ENCODE measurements at regions not wholly inside any gene's neighbourhood (a gene's known extent, or its start where the extent isn't known, plus 50 kb on each side); places are given as distances from the start of the nearest gene placed in this dataset.

DNA sequence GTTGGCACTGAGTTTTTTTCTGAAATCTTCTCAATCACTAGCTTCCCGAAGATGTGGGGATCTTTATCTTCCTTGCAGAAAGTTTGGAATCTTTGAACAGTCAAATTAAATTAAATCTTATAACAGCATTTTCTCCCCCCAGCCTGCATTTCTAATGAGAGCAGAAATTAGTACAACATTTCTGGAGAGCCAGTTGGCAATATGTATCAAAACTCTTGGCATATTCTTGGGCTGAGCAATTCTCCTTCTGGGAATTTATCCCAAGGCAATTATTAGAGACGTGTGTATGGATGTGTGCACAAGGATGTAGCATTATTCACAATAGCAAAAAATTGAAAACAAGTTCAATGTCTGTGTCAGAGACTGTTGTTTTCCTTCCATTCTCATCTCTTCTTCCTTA is 159.5 kb downstream of the OLFM4 start:
- TF ChIP-seq, protein P1, sequence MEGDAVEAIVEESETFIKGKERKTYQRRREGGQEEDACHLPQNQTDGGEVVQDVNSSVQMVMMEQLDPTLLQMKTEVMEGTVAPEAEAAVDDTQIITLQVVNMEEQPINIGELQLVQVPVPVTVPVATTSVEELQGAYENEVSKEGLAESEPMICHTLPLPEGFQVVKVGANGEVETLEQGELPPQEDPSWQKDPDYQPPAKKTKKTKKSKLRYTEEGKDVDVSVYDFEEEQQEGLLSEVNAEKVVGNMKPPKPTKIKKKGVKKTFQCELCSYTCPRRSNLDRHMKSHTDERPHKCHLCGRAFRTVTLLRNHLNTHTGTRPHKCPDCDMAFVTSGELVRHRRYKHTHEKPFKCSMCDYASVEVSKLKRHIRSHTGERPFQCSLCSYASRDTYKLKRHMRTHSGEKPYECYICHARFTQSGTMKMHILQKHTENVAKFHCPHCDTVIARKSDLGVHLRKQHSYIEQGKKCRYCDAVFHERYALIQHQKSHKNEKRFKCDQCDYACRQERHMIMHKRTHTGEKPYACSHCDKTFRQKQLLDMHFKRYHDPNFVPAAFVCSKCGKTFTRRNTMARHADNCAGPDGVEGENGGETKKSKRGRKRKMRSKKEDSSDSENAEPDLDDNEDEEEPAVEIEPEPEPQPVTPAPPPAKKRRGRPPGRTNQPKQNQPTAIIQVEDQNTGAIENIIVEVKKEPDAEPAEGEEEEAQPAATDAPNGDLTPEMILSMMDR (IDR thresholded peaks at IDR 0.05; ENCODE audit: borderline replicate concordance, extremely low read depth, low read length, poor library complexity, severe bottlenecking): no peak
- TF ChIP-seq EZH2 (IDR thresholded peaks at IDR 0.05; ENCODE audit: borderline replicate concordance, low read depth, low read length, severe bottlenecking): no peak
